CD8-positive, alpha-beta memory T cell (primary cell): ENCODE measurements at regions not wholly inside any gene's neighbourhood (a gene's known extent, or its start where the extent isn't known, plus 50 kb on each side); places are given as distances from the start of the nearest gene placed in this dataset.

Experiments used
- CTCF ChIA-PET: fragments of 350-600 bp; sonication (Branson Sonifier 250); formaldehyde crosslinking; loops from one replicate; lab custom pipeline; 2021; ENCODE audit warnings: antibody characterized with exemption; lab: Charles Lee
- POLR2A ChIA-PET: fragments of 350-600 bp; sonication (Branson Sonifier 250); formaldehyde crosslinking; loops from one replicate; lab custom pipeline; 2021; ENCODE audit warnings: antibody characterized with exemption; lab: Charles Lee
- DNase-seq, 5 donors: peaks; one replicate each; pipeline versions ENCODE4 v3.0.0 to v3.0.0-alpha.2; 2020 to 2022; ENCODE audit warnings: mixed read lengths in 1 of 5
- H3K27ac ChIP-seq: one replicate; pipeline ENCODE4 v1.7.0; 2013; ENCODE audit warnings: low read depth, mild to moderate bottlenecking, low read length, moderate library complexity
- H3K27me3 ChIP-seq: 2 replicates; pipeline ENCODE4 v1.7.0; 2013; ENCODE audit warnings: low read length, mild to moderate bottlenecking; ENCODE audit not compliant: insufficient read depth, poor library complexity, severe bottlenecking
- H3K36me3 ChIP-seq: 2 replicates; pipeline ENCODE4 v1.7.0; 2013; ENCODE audit warnings: mild to moderate bottlenecking, low read length, moderate library complexity; ENCODE audit not compliant: insufficient read depth
- H3K4me1 ChIP-seq: 2 replicates; pipeline ENCODE4 v1.7.0; 2013; ENCODE audit warnings: mild to moderate bottlenecking, low read length, moderate library complexity; ENCODE audit not compliant: insufficient read depth
- H3K4me3 ChIP-seq: 2 replicates; pipeline ENCODE4 v1.7.0; 2013; ENCODE audit warnings: mild to moderate bottlenecking, low read length
- H3K9me3 ChIP-seq: 2 replicates; pipeline ENCODE4 v1.7.0; 2013; ENCODE audit warnings: mild to moderate bottlenecking, low read length
- H3K27ac Mint-ChIP-seq, 8 donors: one replicate each; pipeline ENCODE4 v1.8.0; 2020 to 2021; ENCODE audit warnings: mixed read lengths in 8 of 8, mild to moderate bottlenecking in 6 of 8, inconsistent platforms in 3 of 8, moderate library complexity in 3 of 8
- H3K27me3 Mint-ChIP-seq, 2 donors: one replicate each; pipeline ENCODE4 v1.8.0; 2020 to 2021; ENCODE audit warnings: mixed read lengths in 2 of 2, mild to moderate bottlenecking in 1 of 2, moderate library complexity in 1 of 2
- H3K36me3 Mint-ChIP-seq, 3 donors: one replicate each; pipeline ENCODE4 v1.8.0; 2020 to 2021; ENCODE audit warnings: mixed read lengths in 3 of 3, inconsistent platforms in 1 of 3, mild to moderate bottlenecking in 1 of 3
- H3K4me1 Mint-ChIP-seq, 3 donors: one replicate each; pipeline ENCODE4 v1.8.0; 2020 to 2021; ENCODE audit warnings: mixed read lengths in 3 of 3, inconsistent platforms in 1 of 3, mild to moderate bottlenecking in 1 of 3
- H3K4me3 Mint-ChIP-seq, 7 donors: one replicate each; pipeline ENCODE4 v1.8.0; 2020 to 2021; ENCODE audit warnings: mixed read lengths in 7 of 7, mild to moderate bottlenecking in 6 of 7, moderate library complexity in 4 of 7, inconsistent platforms in 2 of 7
- H3K9me3 Mint-ChIP-seq, 5 donors: one replicate each; pipeline ENCODE4 v1.8.0; 2020 to 2022; ENCODE audit warnings: mixed read lengths in 5 of 5, mild to moderate bottlenecking in 3 of 5, moderate library complexity in 2 of 5, inconsistent platforms in 1 of 5

DNA sequence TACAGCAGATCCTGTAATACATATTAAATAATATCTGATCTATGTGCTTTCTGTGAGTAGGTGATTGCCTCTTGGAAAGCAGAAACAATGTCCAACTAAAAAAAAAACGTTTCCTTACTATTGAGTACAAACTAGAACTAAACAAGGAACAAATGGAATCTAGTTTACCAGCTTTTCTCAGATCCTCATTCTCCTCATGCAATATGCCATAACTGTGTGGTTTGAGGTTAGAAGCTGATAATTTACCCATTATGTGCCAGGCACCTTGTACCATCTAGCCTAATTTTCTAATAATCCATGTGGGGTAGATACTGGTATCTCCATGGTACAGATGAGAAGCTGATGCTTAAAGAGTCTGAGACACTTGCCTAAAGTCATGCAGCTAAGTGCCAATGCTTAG is 154.7 kb downstream of the PTGER3 start:
- H3K9me3 Mint-ChIP-seq = no peaks in the 10 kb centered on the region
- H3K27ac ChIP-seq = no peak overlapping the region
- no peak for DNase-seq
- no peak overlapping the region for H3K4me3 Mint-ChIP-seq
- H3K4me3 ChIP-seq = no peak overlapping the region
- POLR2A ChIA-PET = no interaction called here
- H3K9me3 ChIP-seq = no peaks in the 10 kb centered on the region
- H3K27ac Mint-ChIP-seq = no peak overlapping the region
- no peaks in the 10 kb centered on the region for H3K36me3 Mint-ChIP-seq
- no peaks in the 10 kb centered on the region for H3K4me1 ChIP-seq
- CTCF ChIA-PET = no interaction called here
- H3K27me3 Mint-ChIP-seq = no peaks in the 10 kb centered on the region
- H3K36me3 ChIP-seq = no peaks in the 10 kb centered on the region
- H3K27me3 ChIP-seq = no peaks in the 10 kb centered on the region
- no peaks in the 10 kb centered on the region for H3K4me1 Mint-ChIP-seq

DNA sequence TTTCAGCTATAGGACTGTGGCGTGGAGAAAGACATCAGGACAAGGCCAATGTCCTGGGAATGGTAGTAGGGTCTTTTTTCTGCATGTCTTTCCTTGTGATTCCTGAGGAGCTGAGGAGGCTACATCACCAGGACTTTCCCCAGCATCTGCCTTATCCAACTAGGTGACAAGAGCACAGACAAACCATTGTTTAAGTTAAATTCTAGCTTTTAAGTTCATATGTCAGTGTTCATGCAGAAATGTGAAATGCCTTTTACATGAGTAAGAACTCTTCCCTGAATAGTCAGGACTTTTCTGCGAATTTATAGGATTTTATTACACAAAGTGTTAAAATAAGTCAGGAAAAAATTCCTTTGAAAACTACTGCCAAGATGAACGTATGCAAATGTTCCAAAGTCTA is 154.2 kb downstream of the PTGER3 start:
- CTCF ChIA-PET = no interaction called here
- no peak overlapping the region for H3K4me3 ChIP-seq
- POLR2A ChIA-PET = no interaction called here
- no peak for DNase-seq
- H3K9me3 Mint-ChIP-seq = peaks cover 0 to 2% (median 0%) of the 10 kb centered on the region in 5 donors
- no peaks in the 10 kb centered on the region for H3K4me1 Mint-ChIP-seq
- no peaks in the 10 kb centered on the region for H3K9me3 ChIP-seq
- H3K4me1 ChIP-seq = no peaks in the 10 kb centered on the region
- no peak overlapping the region for H3K27ac Mint-ChIP-seq
- H3K27me3 ChIP-seq = no peaks in the 10 kb centered on the region
- no peak overlapping the region for H3K4me3 Mint-ChIP-seq
- no peaks in the 10 kb centered on the region for H3K27me3 Mint-ChIP-seq
- no peak overlapping the region for H3K27ac ChIP-seq
- no peaks in the 10 kb centered on the region for H3K36me3 ChIP-seq
- H3K36me3 Mint-ChIP-seq = no peaks in the 10 kb centered on the region

DNA sequence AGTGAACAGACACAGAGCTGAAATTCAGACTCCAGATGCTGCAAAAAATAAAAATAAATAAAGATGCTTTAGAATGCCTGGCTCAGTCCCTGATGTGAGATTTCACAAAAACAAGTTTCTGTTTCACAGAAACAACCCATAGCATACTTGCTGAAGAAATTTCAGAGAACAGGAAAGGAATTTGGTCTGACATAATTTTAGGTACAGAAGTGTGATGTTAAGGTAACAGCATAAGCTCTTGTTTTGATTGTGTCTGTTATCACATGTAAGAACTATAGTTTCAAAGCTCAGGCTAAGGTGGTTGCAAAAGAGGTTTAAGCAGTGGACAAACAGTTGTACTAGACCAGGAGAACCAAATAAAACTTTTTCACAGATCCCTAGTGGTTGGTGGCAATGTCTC is 152.1 kb downstream of the PTGER3 start:
- no peaks in the 10 kb centered on the region for H3K4me1 ChIP-seq
- no peaks in the 10 kb centered on the region for H3K27me3 ChIP-seq
- Mint-ChIP-seq H3K9me3 (peaks cover 0 to 2% (median 0%) of the 10 kb centered on the region in 5 donors), H3K4me1 (no peaks in the 10 kb centered on the region), H3K27me3 (no peaks in the 10 kb centered on the region), H3K27ac (no peak overlapping the region), H3K36me3 (no peaks in the 10 kb centered on the region), H3K4me3 (no peak overlapping the region)
- POLR2A ChIA-PET = no interaction called here
- H3K27ac ChIP-seq = no peak overlapping the region
- DNase-seq = no peak
- CTCF ChIA-PET = no interaction called here
- H3K9me3 ChIP-seq = no peaks in the 10 kb centered on the region
- H3K36me3 ChIP-seq = no peaks in the 10 kb centered on the region
- H3K4me3 ChIP-seq = no peak overlapping the region

DNA sequence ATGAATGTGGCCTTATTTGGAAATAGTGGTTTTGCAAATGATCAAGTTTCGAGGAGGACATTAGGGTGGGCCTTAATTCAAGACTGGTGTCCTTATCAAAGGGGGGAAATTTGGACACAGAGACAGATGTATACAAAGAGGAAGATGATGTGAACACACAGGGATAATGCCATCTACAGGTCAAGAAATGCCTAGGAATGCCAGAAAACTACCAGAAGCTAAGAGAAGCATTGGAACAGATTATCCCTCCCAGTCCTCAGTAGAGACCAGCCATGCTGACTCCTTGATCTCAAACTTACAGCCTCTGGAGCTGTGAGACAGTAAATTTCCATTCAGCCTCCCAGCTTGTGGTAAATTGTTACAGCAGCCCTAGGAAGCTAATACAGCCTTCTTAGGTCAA is 151.4 kb downstream of the PTGER3 start:
- Histone ChIP-seq H3K36me3 (no peaks in the 10 kb centered on the region), H3K4me1 (no peaks in the 10 kb centered on the region), H3K4me3 (no peak overlapping the region), H3K27ac (no peak overlapping the region), H3K27me3 (no peaks in the 10 kb centered on the region), H3K9me3 (no peaks in the 10 kb centered on the region)
- Mint-ChIP-seq H3K27ac (no peak overlapping the region), H3K36me3 (no peaks in the 10 kb centered on the region), H3K4me3 (no peak overlapping the region), H3K27me3 (no peaks in the 10 kb centered on the region), H3K9me3 (peaks cover 0 to 2% (median 0%) of the 10 kb centered on the region in 5 donors), H3K4me1 (no peaks in the 10 kb centered on the region)
- no peak for DNase-seq
- ChIA-PET CTCF (no interaction called here), POLR2A (no interaction called here)

DNA sequence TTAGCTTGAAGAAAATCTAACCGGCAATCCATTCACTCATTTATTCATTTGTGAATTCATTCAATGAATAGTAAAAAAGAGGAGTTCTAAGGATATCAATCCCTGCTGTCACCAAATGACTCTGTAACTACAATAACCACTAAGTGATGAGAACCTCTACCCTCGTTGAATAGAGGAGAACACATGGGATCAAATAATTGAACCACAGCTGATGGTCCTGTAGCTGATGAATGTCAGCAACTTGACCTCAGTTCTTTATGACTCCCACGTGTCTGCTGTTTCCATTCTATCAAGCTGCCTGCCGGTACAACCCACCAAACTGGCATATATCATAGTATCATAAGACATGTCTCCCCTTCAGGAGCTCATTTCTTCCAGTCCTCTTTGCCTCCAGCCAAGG is 150.3 kb downstream of the PTGER3 start:
- H3K27ac ChIP-seq = no peak overlapping the region
- no peaks in the 10 kb centered on the region for H3K9me3 ChIP-seq
- no peaks in the 10 kb centered on the region for H3K36me3 Mint-ChIP-seq
- H3K36me3 ChIP-seq = no peaks in the 10 kb centered on the region
- CTCF ChIA-PET = no interaction called here
- H3K27me3 ChIP-seq = no peaks in the 10 kb centered on the region
- no peak overlapping the region for H3K27ac Mint-ChIP-seq
- no peak overlapping the region for H3K4me3 Mint-ChIP-seq
- H3K4me1 ChIP-seq = no peaks in the 10 kb centered on the region
- no peaks in the 10 kb centered on the region for H3K4me1 Mint-ChIP-seq
- H3K4me3 ChIP-seq = no peak overlapping the region
- no peaks in the 10 kb centered on the region for H3K27me3 Mint-ChIP-seq
- no peak for DNase-seq
- POLR2A ChIA-PET = no interaction called here
- peaks cover 0 to 2% (median 0%) of the 10 kb centered on the region in 5 donors for H3K9me3 Mint-ChIP-seq

DNA sequence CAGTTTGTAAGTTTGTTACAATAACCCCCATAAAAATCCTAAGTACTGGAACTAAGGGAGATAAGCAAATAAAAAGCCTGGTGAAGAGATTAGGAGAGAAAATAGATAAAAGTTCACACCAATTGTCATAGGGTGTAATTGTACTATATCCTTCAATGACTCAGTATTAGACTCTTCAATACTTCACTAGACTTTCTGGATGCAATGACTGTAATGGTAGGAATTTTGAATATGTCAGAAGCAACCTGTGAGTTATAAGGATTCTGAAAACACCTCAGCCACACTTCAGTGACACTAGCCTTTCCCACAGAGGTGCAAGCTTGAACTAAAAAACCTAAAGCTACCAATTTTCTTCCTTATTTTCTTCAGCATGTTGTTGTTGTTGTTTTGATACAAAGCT is 147.9 kb downstream of the PTGER3 start:
- Mint-ChIP-seq H3K27me3 (no peaks in the 10 kb centered on the region), H3K36me3 (no peaks in the 10 kb centered on the region), H3K4me1 (no peaks in the 10 kb centered on the region), H3K27ac (no peak overlapping the region), H3K4me3 (no peak overlapping the region), H3K9me3 (peaks cover 0 to 5% (median 2%) of the 10 kb centered on the region in 5 donors)
- ChIA-PET CTCF (no interaction called here), POLR2A (no interaction called here)
- H3K4me3 ChIP-seq = no peak overlapping the region
- no peaks in the 10 kb centered on the region for H3K36me3 ChIP-seq
- H3K9me3 ChIP-seq = no peaks in the 10 kb centered on the region
- H3K27ac ChIP-seq = no peak overlapping the region
- H3K4me1 ChIP-seq = no peaks in the 10 kb centered on the region
- DNase-seq = no peak
- no peaks in the 10 kb centered on the region for H3K27me3 ChIP-seq

DNA sequence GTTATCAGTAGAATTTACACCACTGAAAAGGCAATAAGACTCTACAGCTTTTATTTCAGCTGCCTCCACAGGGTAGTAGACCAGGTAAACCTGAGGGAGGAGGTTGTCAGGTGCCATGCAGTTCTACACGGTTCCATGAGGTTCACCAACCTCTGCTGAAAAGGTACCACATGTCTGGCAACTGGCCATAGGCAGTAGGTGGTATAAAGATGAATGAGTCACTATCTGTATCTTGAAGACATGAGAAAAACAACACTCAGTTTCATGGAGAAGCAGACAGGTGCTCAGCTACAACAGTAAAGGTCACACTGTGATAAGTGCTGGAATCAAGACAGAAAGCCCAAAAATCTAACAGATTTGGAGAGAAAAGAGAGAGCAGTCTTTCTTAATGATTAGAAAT is 145.4 kb downstream of the PTGER3 start:
- no peaks in the 10 kb centered on the region for H3K27me3 Mint-ChIP-seq
- no peaks in the 10 kb centered on the region for H3K27me3 ChIP-seq
- no peaks in the 10 kb centered on the region for H3K36me3 ChIP-seq
- no peaks in the 10 kb centered on the region for H3K36me3 Mint-ChIP-seq
- CTCF ChIA-PET = no interaction called here
- no peak overlapping the region for H3K27ac Mint-ChIP-seq
- no peaks in the 10 kb centered on the region for H3K4me1 ChIP-seq
- H3K9me3 Mint-ChIP-seq = peaks cover 0 to 5% (median 2%) of the 10 kb centered on the region in 5 donors
- H3K4me3 ChIP-seq = no peak overlapping the region
- H3K4me3 Mint-ChIP-seq = no peak overlapping the region
- H3K27ac ChIP-seq = no peak overlapping the region
- H3K4me1 Mint-ChIP-seq = no peaks in the 10 kb centered on the region
- no peak for DNase-seq
- POLR2A ChIA-PET = no interaction called here
- H3K9me3 ChIP-seq = no peaks in the 10 kb centered on the region

DNA sequence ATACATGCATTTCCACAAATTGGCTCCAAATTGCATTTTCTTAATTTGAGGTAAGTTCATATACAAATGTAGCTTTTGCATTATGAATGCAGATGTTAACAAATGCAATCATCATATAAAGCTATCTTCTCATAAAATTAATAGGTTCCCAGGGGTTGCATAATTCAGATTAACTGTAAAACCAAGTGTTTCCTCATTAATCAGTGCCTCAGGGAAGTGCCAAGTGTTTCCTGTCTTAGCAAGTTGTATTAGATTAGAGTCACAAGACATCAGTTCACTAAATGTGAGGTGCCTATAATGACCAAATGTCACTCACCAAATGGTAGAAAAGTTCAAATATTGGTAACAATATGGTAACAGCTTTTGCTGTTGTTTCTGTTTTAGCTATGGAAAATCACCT is 140.8 kb downstream of the PTGER3 start:
- Histone ChIP-seq H3K4me3 (no peak overlapping the region), H3K27ac (no peak overlapping the region), H3K9me3 (no peaks in the 10 kb centered on the region), H3K36me3 (no peaks in the 10 kb centered on the region), H3K27me3 (no peaks in the 10 kb centered on the region), H3K4me1 (no peaks in the 10 kb centered on the region)
- no peaks in the 10 kb centered on the region for H3K36me3 Mint-ChIP-seq
- H3K4me1 Mint-ChIP-seq = no peaks in the 10 kb centered on the region
- H3K27ac Mint-ChIP-seq = no peak overlapping the region
- H3K27me3 Mint-ChIP-seq = no peaks in the 10 kb centered on the region
- CTCF ChIA-PET = interaction anchor here (1.4 kb wide), 1 partner anchor 24 kb away, joined by 4 read pairs; no protein-coding TSS in a partner anchor
- H3K9me3 Mint-ChIP-seq = peaks cover 1 to 7% (median 3%) of the 10 kb centered on the region in 5 donors
- no peak for DNase-seq
- POLR2A ChIA-PET = no interaction called here
- no peak overlapping the region for H3K4me3 Mint-ChIP-seq
